Stimulated activated CD8-positive, alpha-beta memory T cell treated with anti-CD3 and anti-CD28 coated beads, Interleukin-4, amount 100 ng/mL, for 4 hours (primary cell): ENCODE measurements at regions not wholly inside any gene's neighbourhood (a gene's known extent, or its start where the extent isn't known, plus 50 kb on each side); places are given as distances from the start of the nearest gene placed in this dataset.

Experiments used
- DNase-seq, 2 donors: peaks; one replicate each; pipeline ENCODE4 v3.0.0-alpha.2; 2020; ENCODE audit warnings: low read depth in 2 of 2, low spot score in 1 of 2

DNA sequence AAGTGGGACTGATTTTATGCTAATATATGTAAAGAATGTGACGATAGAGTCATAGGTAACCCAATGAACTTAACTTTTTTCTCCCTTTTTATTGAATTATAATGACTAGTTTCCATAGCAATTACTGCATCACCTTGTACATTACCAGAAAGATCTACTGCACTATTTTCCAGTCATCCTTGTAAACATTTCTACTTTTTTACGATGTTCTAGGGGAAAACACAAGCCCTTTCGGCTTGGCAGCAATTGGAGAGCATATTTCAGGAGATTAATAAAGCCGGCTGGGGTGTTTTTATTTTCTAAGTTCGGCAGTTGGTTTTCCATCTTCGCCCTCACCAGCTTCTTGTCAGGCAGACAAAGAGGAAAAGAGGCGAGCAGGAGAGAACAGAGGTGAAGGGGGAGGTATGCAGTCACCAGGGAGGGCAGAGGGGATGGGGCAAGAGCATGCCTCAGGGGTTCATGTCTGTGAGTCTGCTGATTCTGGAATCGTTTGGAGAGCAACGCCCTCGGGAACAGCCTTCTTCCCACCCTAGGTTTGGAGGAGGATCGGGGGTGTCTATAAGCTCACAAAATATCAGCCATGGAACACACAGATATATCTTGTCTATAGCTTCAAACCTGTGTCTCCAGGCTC is 476.4 kb downstream of the MIAT start:
- DNase-seq, result no peak

- no peak for DNase-seq
Observed at GRCh38 chr22:27134315-27134701, 476.9 kb downstream of the MIAT start.

- no peak for DNase-seq
Observed at GRCh38 chr22:27135031-27135981, 477.9 kb downstream of the MIAT start.

DNA sequence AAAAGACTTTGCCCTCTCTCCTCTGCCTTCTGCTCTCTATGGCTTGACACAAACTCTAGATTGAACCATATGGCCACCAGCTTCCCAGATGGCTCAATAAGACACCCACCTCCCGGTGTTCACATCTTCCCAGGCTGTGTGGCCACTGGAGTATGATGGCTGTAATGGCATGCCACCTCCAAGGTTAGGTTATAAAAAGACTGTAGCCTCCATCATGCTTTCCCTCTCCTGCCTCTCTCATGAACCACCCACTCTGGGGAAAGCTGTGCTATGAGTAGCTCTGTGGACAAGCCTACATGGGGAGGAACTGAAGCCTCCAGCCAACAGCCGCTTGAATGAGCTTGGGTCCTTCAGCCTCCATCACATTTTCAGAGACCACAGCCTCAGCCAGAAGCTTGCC is 479.2 kb downstream of the MIAT start:
- no peak for DNase-seq

- no peak for DNase-seq
Observed at GRCh38 chr22:27137871-27138337, 480.5 kb downstream of the MIAT start.

GRCh38 chr22:27138471-27138870 is 481.1 kb downstream of the MIAT start:
- no peak for DNase-seq

- no peak for DNase-seq
Observed at GRCh38 chr22:27139935-27140511, 482.6 kb downstream of the MIAT start.

GRCh38 chr22:27142286-27142685 is 484.9 kb downstream of the MIAT start:
- no peak for DNase-seq

GRCh38 chr22:27144321-27144720 is 486.9 kb downstream of the MIAT start:
- DNase-seq, result no peak

DNA sequence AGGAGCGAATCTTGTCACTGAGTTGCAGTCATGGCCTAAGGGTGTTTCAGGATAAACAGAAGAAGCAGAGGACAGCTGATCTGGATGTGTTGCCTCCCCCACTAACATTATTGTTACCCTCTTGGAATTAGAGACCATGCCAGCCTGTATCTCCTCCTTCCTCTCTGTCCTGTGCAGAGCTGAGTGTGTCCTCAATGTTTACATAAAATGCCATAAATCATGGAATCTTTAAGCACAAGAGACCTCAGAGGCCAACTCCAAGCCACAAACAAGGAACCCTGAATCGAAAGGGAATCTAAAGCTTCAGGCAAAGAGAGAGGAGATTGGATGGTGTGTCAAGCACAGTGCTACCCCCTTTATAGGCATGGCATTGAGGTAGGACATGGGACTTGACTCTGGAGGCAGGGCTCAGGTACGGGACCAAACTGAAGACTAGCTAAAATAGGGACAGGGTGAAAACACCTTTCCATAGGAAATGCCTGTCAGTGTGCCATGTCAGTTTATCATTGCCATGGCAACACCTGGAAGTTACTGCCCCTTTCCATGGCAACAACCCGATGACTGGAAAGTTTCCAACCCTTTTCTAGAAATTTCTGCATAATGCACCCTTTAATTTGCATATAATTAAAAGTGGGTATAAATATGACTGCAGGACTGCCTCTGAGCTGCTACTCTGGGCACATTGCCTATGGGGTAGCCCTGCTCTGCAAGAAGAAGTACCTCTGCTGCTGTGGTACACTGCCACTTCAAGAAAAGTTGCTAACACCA is 489.7 kb downstream of the MIAT start:
- no peak for DNase-seq

DNA sequence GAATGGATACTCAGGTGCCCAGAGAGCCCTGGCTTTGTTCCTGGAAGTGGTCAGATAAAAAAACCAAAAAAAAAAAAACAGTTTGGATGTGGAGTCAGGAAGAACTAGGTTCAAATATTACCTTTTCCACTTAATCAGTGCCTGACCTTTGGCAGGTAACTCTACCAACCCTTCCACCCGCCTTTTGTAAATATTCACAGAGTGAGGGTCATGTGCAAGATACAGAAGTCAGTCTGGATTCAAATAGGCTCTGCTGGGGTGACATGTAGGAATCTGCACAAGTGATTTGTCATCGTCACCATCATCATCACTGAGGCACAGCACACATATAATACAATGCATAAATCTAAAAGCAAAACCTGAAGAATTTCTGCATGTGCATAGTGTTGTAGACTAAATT is 490.7 kb downstream of the MIAT start:
- no peak for DNase-seq

DNA sequence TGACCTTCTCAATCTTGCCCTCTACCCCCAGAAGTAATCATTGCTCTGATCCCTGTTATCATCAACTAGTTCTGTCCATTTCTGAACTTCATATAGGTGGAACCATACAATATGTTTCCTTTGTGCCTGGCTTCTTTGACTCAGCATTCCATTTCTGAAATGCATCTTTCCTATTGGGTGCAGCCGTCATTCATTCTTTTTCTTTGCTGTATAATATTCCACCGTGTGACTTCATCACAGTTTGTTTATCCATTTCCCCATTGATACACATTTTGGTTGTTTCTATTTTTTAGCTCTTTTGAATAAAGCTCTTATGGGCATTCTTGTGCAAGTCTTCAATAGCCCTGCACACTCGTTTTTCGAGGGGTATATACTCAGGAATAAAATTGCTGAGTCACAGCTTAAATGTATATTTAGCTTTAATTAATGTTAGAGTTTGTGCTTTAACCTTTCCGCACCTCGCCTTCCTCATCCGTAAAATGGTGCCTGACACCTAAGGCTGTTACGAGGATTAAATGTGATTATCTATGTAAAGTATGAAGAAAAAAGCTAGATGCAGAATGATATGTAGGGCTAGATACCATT is 491.6 kb downstream of the MIAT start:
- no peak for DNase-seq

DNA sequence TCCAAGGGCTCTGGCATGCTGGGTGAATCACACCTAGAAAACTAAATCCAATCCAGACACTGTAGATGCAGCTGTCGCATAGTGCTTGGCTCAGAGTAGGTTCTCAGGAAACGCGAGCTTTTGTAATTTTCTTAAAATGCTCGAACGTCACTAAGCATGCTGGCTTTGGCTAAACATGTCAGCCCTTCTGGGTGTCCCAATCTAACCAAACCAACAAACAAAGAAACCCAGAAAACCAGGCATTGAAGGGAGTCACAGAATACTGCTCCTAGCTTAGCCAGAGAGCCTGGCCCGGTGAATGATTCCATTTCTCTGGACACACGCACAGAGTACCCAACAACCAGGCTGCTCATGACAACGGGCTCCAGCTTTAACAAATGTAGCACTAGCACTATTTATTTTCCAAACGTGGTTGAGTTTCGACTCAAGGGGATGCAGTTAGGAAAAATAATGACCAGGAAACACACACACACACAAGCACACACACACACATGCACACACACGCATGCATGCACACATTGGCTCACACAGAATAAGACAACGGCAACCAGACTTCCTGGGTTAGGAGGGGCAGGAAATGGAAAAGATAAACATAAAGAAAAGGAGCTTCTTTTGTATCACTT is 492.6 kb downstream of the MIAT start:
- no peak for DNase-seq

DNA sequence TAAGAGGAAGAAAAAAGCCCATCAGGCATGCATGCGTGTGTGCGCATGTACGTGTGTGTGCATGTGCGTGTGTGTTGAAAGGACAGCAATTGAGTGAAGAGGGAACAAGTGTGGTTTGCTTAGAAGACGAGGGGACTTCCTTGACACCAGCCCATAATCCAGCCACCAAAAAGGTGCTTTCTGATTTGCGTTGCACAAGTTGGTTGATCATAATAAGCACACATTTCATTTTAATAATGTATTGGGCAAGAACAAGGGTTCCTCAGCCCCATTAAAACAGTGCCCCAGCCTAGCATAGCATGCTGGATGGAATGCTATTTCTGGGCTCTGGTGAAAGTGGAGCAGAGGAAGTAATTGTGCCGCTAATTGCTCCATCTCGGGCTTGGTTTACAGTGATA is 493.2 kb downstream of the MIAT start:
- no peak for DNase-seq

- DNase-seq, result no peak
Observed at GRCh38 chr22:27151407-27151806, 494.0 kb downstream of the MIAT start.

DNA sequence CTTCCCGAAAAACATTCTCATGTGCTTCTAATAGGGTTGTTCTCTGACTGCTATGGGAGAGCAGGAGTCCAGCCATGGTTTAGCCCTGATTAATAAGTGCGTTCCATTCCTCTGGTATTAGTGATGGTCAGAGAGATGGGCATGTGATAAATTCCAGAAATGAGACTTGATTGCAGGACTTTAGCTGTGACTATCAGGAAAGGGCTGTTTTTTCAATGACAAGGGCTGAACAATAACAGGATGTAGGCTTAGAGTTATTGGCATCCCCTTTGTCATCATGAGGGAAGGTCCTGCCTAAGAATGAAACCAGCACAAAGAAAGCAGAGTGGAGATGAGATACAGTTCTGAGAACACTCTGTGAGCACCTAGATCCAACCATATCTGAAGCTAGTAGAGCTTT is 494.6 kb downstream of the MIAT start:
- DNase-seq, result no peak

GRCh38 chr22:27152883-27153282 is 495.5 kb downstream of the MIAT start:
- no peak for DNase-seq

DNA sequence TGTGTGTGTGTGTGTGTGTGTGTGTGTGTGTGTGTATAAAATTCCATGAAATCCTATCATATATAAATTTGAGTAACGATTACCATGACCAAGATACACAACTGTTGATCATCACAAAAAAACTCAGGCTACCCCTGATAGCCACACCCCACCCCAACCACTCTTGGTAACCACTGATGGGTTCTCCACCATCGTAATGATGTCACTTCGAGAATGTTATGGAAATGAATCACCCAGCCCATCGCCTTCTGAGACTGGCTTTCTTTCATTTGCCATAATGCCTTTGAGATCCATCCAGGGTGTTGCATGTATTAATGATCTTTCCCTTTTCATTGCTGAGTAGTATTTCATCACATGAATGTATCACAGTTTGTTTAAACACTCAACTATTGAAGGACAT is 496.0 kb downstream of the MIAT start:
- DNase-seq, result no peak

GRCh38 chr22:27154717-27155116 is 497.3 kb downstream of the MIAT start:
- DNase-seq, result no peak

DNA sequence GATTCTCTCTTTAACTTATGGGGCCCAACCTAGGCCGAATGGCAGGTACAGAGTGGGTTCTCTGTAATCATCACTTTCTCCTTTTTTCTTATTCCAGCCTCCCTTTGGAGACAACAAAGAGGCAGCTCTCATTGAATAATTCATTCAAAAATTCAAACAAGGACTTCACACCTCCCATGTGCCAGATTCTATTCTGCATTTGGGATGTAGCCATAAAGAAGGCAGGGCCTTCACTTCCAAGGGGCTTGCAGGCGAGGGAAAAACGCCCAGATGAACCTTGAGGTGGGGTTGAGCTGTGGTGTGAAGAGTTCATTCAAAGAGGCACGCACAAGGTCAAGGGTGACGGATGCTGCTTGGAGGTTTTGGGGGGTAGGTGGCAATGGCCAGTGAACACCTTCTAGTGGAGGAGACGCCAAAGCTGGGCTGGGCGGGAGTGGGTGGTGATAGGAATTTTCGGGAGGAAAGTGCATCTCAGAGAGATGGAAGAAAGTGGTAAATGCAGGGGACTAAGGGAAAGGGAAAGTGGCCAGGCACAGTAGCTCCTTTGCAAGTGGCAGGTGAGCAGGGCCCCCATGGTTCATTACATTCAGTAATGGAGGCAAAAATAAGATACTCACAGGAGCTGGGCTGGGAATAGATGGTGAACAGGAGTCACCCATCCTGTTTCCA is 499.6 kb downstream of the MIAT start:
- DNase-seq, result no peak
